HG03095 (cell line): ENCODE measurements at regions not wholly inside any gene's neighbourhood (a gene's known extent, or its start where the extent isn't known, plus 50 kb on each side); places are given as distances from the start of the nearest gene placed in this dataset.

Experiments
- ATAC-seq: cut with Tn5 transposase; IDR thresholded peaks from one replicate; pipeline ENCODE4 v1.9.1; 2021; ENCODE audit warnings: moderate library complexity; ENCODE audit not compliant: unreplicated experiment

DNA sequence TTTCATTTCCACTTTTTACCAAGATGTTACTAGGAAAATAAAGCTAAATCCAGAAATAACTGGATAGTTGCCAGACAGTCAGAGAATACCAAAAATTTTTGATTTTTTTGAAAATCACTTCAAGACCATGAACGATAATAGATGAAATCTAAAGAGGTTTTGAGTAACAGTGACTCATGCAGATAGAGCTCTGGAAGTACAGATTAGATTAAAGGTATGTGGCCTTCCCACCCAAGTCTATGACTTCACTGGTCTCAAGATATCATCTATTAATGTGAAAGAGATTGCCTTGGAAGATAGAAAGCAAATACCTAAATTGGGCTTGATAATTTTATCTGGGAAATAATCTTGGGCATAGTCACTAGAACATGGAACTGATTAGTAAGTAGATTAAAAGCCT, 415.9 kb downstream of the METTL15 start:
- ATAC-seq: no peak

- ATAC-seq: no peak
Measured at GRCh38 chr11:28521075-28521474, 412.9 kb downstream of the METTL15 start.

GRCh38 chr11:28520291-28520690, 412.1 kb downstream of the METTL15 start:
- no peak for ATAC-seq

DNA sequence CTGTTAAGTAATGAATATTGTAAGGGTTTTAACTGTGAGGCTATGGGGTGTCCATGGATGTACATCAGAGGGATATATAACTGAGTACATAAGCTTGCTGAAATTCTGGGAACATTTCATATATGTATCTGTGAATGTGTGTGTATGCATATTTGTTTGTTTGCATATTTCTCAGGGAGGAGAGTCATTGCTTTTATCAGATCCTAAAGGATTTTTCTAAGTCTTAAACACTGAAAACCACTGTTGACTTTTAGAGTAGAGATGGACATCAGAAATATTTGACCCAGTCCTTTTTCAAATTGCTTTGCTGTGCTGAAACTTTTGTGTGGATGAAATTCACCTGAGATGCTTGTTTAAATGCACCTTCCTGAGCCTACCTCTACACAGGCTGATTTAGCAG, 410.6 kb downstream of the METTL15 start:
- ATAC-seq: no peak

GRCh38 chr11:28517621-28518020, 409.4 kb downstream of the METTL15 start:
- ATAC-seq: no peak

DNA sequence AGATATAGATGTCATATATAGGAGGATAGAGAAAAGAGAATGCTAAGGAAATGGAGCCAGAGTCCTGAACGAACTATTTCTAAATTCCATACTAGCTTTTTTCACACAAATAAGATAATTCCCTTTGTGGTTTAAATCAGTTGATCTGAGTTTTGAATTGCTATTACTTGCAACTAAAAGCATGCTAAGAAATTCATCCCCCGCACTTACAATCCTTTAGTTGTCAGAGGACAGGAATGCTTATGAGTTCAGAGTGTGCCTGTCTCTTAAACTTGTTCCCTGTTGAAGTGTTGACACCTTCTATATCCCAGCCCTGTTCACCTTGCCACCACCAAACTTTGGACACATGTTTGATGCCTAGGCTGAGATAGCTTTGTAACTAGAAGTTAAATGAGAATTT, 406.2 kb downstream of the METTL15 start:
- ATAC-seq: no peak

DNA sequence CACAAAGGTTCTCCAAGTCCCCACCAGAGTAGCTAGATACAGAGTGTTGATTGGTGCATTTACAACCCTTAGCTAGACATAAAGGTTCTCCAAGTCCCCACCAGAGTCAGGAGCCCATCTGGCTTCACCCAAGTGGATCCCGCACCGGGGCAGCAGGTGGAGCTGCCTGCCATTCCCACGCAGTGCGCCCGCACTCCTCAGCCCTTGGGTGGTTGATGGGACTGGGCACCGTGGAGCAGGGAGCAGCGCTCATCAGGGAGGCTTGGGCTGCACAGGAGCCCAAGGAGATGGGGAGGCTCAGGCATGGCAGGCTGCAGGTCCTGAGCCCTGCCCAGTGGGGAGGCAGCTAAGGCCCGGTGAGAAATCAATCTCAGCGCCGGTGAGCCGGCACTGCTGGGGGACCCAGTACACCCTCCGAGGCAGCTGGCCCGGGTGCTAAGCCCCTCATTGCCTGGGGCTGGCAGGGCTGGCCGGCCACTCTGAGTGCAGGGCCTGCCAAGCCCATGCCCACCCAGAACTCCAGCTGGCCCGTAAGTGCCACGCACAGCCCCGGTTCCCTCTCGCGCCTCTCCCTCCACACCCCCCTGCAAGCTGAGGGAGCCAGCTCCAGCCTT, 404.1 kb downstream of the METTL15 start:
- ATAC-seq: no peak

- no peak for ATAC-seq
Measured at GRCh38 chr11:28505232-28505631, 397.0 kb downstream of the METTL15 start.

DNA sequence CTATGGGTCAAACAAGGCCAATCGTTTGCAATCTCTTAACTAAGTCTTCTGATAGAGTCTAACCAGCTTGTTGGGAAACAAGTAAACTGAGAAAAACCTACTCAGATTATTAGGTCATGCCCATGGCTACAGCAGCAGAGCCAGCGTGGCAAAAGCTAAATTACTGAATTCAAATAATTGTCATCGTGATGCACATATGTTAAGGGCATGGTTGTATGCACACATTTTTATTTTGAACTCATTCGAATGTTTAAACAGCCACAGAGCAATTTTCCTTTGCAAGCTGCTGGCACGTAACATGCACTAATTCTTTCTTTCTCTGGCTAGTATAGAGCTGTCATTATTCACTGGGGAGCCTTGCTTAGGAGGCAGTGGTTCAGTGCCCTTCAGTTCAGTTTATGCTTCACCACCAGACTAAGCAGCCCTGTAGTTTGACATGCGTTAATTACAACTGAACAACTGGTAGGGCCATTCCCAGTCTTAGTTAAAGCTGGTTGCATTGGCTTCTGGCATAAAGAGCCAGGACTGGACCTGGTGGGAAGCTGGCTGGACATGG, 396.4 kb downstream of the METTL15 start:
- no peak for ATAC-seq

GRCh38 chr11:28495333-28495732, 387.1 kb downstream of the METTL15 start:
- ATAC-seq: no peak

- no peak for ATAC-seq
Measured at GRCh38 chr11:28491431-28491830, 383.2 kb downstream of the METTL15 start.

GRCh38 chr11:28490773-28491382, 382.7 kb downstream of the METTL15 start:
- ATAC-seq: no peak

GRCh38 chr11:28488336-28488735, 380.1 kb downstream of the METTL15 start:
- ATAC-seq: no peak

GRCh38 chr11:28483072-28483867, 375.1 kb downstream of the METTL15 start:
- ATAC-seq: no peak

- ATAC-seq: no peak
Measured at GRCh38 chr11:28482666-28483065, 374.5 kb downstream of the METTL15 start.

GRCh38 chr11:28481616-28482480, 373.7 kb downstream of the METTL15 start:
- ATAC-seq: no peak

- ATAC-seq: no peak
Measured at GRCh38 chr11:28480406-28480805, 372.2 kb downstream of the METTL15 start.

DNA sequence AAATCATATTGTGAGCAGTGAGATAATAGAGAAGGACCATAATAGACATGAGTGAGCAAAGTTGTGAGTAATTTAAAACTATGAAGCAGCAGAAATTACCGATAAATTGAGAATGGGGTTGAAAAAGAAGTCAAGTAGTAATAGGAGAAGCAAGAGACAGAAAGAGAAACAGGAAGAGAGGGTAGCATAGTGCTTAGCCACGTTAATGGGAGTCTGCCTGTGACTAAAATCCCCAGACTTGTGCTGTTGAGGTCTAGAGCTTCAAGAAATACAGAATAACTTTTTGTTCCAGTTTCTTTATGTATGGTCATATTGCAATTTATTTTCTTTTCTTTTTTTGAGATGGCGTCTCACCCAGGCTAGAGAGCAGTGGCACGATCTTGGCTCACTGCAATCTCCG, 368.7 kb downstream of the METTL15 start:
- ATAC-seq: no peak

- ATAC-seq: no peak
Measured at GRCh38 chr11:28476049-28476448, 367.9 kb downstream of the METTL15 start.

GRCh38 chr11:28472904-28473303, 364.7 kb downstream of the METTL15 start:
- ATAC-seq: no peak

DNA sequence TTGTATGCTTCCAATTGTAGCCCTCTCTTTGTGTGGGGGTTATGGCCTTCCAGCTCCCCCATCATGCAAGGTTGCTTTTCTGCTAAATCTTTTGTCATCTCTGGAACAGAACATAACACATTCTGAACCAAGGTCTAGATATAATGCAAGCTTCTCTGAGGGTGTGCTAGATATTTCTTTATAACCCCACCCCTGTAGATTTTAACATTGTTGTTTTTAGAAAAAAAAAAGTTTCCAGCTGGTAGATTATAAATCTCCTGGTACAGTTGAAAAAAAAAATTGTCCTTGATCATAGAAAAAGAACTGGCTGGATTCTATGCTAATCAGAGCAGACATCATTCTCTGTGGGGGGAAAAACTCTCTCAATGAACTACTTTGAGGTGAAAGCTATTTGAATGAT, 363.3 kb downstream of the METTL15 start:
- ATAC-seq: no peak
